ENCODE measurements at regions not wholly inside any gene's neighbourhood (a gene's known extent, or its start where the extent isn't known, plus 50 kb on each side); places are given as distances from the start of the nearest gene placed in this dataset.
A peak's percentile ranks its signal among the peaks of the same experiment; 100 is the strongest.

GRCh38 chr20:7540018-7540417, 400.2 kb downstream of the HAO1 start:
- DNase-seq, result no peak

GRCh38 chr20:7540923-7541322, 399.3 kb downstream of the HAO1 start:
- DNase-seq, result no peak

- DNase-seq, result no peak
These were observed 369.2 kb downstream of the HAO1 start for GRCh38 chr20:7571101-7571500.

- DNase-seq, result peak; percentile 66
These were observed 368.7 kb downstream of the HAO1 start for GRCh38 chr20:7571521-7572055.

GRCh38 chr20:7579888-7580287, 360.4 kb downstream of the HAO1 start:
- DNase-seq, result no peak

GRCh38 chr20:7585126-7585679, 355.1 kb downstream of the HAO1 start:
- DNase-seq, result no peak

- no peak for DNase-seq
These were observed 353.8 kb downstream of the HAO1 start for GRCh38 chr20:7586481-7586880.

- no peak for DNase-seq
These were observed 351.1 kb downstream of the HAO1 start for GRCh38 chr20:7589164-7589563.

- DNase-seq, result no peak
These were observed 343.7 kb downstream of the HAO1 start for GRCh38 chr20:7596541-7596940.

- DNase-seq, result no peak
These were observed 338.8 kb downstream of the HAO1 start for GRCh38 chr20:7601431-7601830.

- DNase-seq, result no peak
These were observed 333.3 kb downstream of the HAO1 start for GRCh38 chr20:7606941-7607340.

- peak; percentile 5 for DNase-seq
These were observed 332.0 kb downstream of the HAO1 start for GRCh38 chr20:7608250-7608649.

GRCh38 chr20:7609251-7609650, 331.0 kb downstream of the HAO1 start:
- DNase-seq, result no peak

GRCh38 chr20:7610681-7611080, 329.6 kb downstream of the HAO1 start:
- no peak for DNase-seq

GRCh38 chr20:7617797-7618196, 322.5 kb downstream of the HAO1 start:
- DNase-seq, result no peak

GRCh38 chr20:7622399-7622961, 317.8 kb downstream of the HAO1 start:
- DNase-seq, result no peak

GRCh38 chr20:7624886-7625285, 315.4 kb downstream of the HAO1 start:
- no peak for DNase-seq

GRCh38 chr20:7627734-7628663, 312.3 kb downstream of the HAO1 start:
- DNase-seq, result peak; percentile 83

- DNase-seq, result peak; percentile 20
These were observed 310.4 kb downstream of the HAO1 start for GRCh38 chr20:7629880-7630279.

- peak; percentile 38 for DNase-seq
These were observed 303.1 kb downstream of the HAO1 start for GRCh38 chr20:7637184-7637583.

- DNase-seq, result peak; percentile 81
These were observed 290.0 kb downstream of the HAO1 start for GRCh38 chr20:7650086-7650879.

- DNase-seq, result no peak
These were observed 286.0 kb downstream of the HAO1 start for GRCh38 chr20:7654231-7654630.

Data from fibroblast of upper back skin (primary cell).